Natural killer cell (primary cell): ENCODE measurements at regions not wholly inside any gene's neighbourhood (a gene's known extent, or its start where the extent isn't known, plus 50 kb on each side); places are given as distances from the start of the nearest gene placed in this dataset.
A peak's percentile ranks its signal among the peaks of the same experiment; 100 is the strongest.
"Not testable (repeated sequence)": the region's sequence is repeated elsewhere in the genome, so short reads cannot be mapped to it uniquely, and the experiment has no call there.

ENCODE experiments used
- ATAC-seq, 3 donors: fragments of 150-1000 bp in 2 of 3; fragments of 200-7000 bp in 1 of 3; cut with Tn5 transposase; 1 replicate in 1 of 3; 2 replicates in 2 of 3; pipeline ENCODE4 v1.10.0; 2021; ENCODE audit warnings: mild to moderate bottlenecking in 2 of 3, moderate library complexity in 2 of 3
- DNase-seq, 2 donors: peaks; one replicate each; pipeline versions ENCODE4 v3.0.0 to v3.0.0-alpha.2; 2013 to 2021; ENCODE audit warnings: mixed read lengths in 1 of 2
- H3K27ac ChIP-seq: one replicate; pipeline ENCODE4 v1.5.1; 2013; ENCODE audit warnings: mild to moderate bottlenecking, low read length
- H3K27me3 ChIP-seq: one replicate; pipeline ENCODE4 v1.6.1; 2013; ENCODE audit warnings: low read length; ENCODE audit not compliant: control insufficient read depth, insufficient read depth
- H3K36me3 ChIP-seq: one replicate; pipeline ENCODE4 v1.6.1; 2013; ENCODE audit warnings: low read length; ENCODE audit not compliant: control insufficient read depth, insufficient read depth
- H3K4me1 ChIP-seq: one replicate; pipeline ENCODE4 v1.6.1; 2013; ENCODE audit warnings: low read length; ENCODE audit not compliant: control insufficient read depth, insufficient read depth
- H3K4me3 ChIP-seq: one replicate; pipeline ENCODE4 v1.5.1; 2013; ENCODE audit warnings: low read length
- H3K9me3 ChIP-seq: one replicate; pipeline ENCODE4 v1.6.1; 2013; ENCODE audit warnings: low read length; ENCODE audit not compliant: control insufficient read depth, insufficient read depth
- H3K27ac Mint-ChIP-seq, 2 donors: one replicate each; pipeline ENCODE4 v1.8.0; 2022; ENCODE audit warnings: mild to moderate bottlenecking in 2 of 2, mixed read lengths in 2 of 2, moderate library complexity in 1 of 2
- H3K27me3 Mint-ChIP-seq, 2 donors: one replicate each; pipeline ENCODE4 v1.8.0; 2022; ENCODE audit warnings: low read depth in 2 of 2, mixed read lengths in 2 of 2
- H3K36me3 Mint-ChIP-seq: one replicate; pipeline ENCODE4 v1.8.0; 2022; ENCODE audit warnings: mixed read lengths
- H3K4me1 Mint-ChIP-seq, 2 donors: one replicate each; pipeline ENCODE4 v1.8.0; 2022; ENCODE audit warnings: mixed read lengths in 2 of 2
- H3K4me3 Mint-ChIP-seq: one replicate; pipeline ENCODE4 v1.8.0; 2022; ENCODE audit warnings: mild to moderate bottlenecking, moderate library complexity, mixed read lengths
- H3K9me3 Mint-ChIP-seq, 2 donors: one replicate each; pipeline ENCODE4 v1.8.0; 2022; ENCODE audit warnings: mixed read lengths in 2 of 2
- WGBS: methylation state at CpG from one replicate; pipeline ENCODE4 v1.1.7; 2013; ENCODE audit warnings: missing lambda C conversion rate; ENCODE audit not compliant: insufficient coverage; 5-methylcytosine and 5-hydroxymethylcytosine counted together
- intact Hi-C: fragments of 100-400 bp; cut with micrococcal nuclease; formaldehyde crosslinking; loops from one replicate; pipeline ENCODE4 v1.14.2; 2022
- TF ChIP-seq, protein P1 (sequence below): fragments of 200-600 bp; IDR thresholded peaks from one replicate; pipeline ENCODE4 v1.8.0; 2022; ENCODE audit warnings: antibody characterized with exemption

DNA sequence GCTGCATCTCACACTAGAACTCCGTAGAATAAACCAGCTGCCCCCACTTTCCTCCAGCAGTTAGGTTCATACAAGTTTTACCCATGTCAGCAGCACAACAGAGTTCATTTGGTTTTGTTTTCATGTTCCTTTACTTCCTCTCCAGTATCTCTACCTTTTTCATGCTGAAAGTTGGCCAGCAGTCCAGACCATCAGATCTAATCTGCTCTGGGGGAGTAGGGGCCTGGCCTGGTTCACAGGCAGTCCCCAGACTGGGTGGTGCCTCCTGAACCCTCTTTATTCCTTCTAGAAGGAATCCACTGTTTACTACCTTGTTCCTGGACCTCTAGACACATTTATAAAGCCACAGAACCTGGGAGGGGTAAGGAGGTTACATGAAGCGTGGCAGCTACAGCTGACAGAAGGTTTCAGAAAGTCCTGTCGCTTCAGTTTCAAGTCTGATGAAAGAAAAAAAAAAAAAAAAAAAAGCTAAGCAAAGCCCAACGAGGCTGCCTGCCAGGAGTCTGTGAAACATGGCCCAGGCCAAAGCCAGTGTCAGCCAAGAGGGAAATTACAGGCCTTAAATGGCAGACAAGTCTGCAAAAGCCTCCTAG, 184.6 kb upstream of the JUN start:
- Mint-ChIP-seq H3K36me3 (no peaks in the 10 kb centered on the region), H3K4me3 (peak overlapping the region; percentile 52), H3K9me3 (no peaks in the 10 kb centered on the region), H3K4me1 (peaks cover 25 to 41% of the 10 kb centered on the region in 2 donors), H3K27ac (peak overlapping the region; percentile 64 to 85), H3K27me3 (peaks cover 0 to 5% of the 10 kb centered on the region in 2 donors)
- H3K27me3 ChIP-seq, result no peaks in the 10 kb centered on the region
- TF ChIP-seq, protein P1, sequence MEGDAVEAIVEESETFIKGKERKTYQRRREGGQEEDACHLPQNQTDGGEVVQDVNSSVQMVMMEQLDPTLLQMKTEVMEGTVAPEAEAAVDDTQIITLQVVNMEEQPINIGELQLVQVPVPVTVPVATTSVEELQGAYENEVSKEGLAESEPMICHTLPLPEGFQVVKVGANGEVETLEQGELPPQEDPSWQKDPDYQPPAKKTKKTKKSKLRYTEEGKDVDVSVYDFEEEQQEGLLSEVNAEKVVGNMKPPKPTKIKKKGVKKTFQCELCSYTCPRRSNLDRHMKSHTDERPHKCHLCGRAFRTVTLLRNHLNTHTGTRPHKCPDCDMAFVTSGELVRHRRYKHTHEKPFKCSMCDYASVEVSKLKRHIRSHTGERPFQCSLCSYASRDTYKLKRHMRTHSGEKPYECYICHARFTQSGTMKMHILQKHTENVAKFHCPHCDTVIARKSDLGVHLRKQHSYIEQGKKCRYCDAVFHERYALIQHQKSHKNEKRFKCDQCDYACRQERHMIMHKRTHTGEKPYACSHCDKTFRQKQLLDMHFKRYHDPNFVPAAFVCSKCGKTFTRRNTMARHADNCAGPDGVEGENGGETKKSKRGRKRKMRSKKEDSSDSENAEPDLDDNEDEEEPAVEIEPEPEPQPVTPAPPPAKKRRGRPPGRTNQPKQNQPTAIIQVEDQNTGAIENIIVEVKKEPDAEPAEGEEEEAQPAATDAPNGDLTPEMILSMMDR, result no peak
- H3K4me3 ChIP-seq, result no peak overlapping the region
- H3K4me1 ChIP-seq, result peaks cover 34% of the 10 kb centered on the region
- peak in 1 of 2 donors; percentile 57 for DNase-seq
- H3K9me3 ChIP-seq, result no peaks in the 10 kb centered on the region
- H3K27ac ChIP-seq, result peak overlapping the region; percentile 71
- peak in 2 of 3 donors; percentile 31 to 45 for ATAC-seq
- intact Hi-C loops, result no loop called here
- H3K36me3 ChIP-seq, result no peaks in the 10 kb centered on the region
- WGBS, result 12% methylated on average over 4 of the region's 4 CpGs

DNA sequence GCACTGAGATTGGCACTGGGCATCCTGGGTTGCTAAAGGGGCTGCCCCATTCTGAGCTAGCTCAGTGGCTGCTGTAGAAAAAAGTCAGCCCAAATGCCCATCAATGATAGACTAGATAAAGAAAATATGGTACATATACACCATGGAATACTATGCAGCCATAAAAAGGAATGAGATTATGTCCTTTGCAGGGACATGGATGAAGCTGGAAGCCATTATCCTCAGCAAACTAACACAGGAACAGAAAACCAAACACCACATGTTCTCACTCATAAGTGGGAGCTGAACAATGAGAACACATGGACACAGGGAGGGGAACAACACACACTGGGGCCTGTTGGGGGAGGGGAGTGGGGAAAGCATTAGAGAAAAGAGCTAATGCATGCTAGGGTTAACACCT, 185.3 kb upstream of the JUN start:
- H3K9me3 Mint-ChIP-seq, H3K27me3 Mint-ChIP-seq, H3K9me3 ChIP-seq, H3K36me3 Mint-ChIP-seq, intact Hi-C loops, H3K4me3 Mint-ChIP-seq, H3K27me3 ChIP-seq, ATAC-seq, DNase-seq, H3K4me3 ChIP-seq, H3K27ac Mint-ChIP-seq, H3K36me3 ChIP-seq, H3K27ac ChIP-seq: not testable (repeated sequence)
- peaks cover 25 to 40% of the 10 kb centered on the region in 2 donors for H3K4me1 Mint-ChIP-seq
- peaks cover 34% of the 10 kb centered on the region for H3K4me1 ChIP-seq

DNA sequence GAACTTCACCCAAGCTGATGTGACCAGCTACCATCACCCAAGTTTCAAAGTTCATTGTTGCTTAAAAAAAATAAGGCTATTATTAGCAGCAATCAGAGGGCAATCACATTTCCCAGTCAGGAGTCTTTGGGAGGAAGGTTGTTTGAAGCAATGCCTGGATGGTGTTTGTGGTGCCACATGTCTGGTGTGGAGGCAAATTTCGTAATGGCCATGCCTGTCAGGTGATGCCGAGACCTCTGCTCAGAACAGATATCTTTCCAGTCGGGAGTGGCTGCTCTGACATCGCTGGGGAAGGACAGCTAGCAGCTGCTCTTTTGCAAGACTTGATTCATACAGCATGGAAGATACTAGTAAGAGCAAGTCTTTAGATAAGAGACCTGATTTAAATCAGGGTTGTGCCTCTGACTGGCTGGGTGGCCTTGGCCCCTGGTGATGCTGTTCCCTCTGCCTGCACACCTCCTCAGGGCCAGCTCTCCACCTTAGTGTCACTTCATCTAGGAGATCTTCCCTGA, 187.8 kb upstream of the JUN start:
- Histone ChIP-seq H3K27me3 (no peaks in the 10 kb centered on the region), H3K9me3 (no peaks in the 10 kb centered on the region), H3K27ac (no peak overlapping the region), H3K4me1 (peaks cover 24% of the 10 kb centered on the region), H3K4me3 (no peak overlapping the region), H3K36me3 (no peaks in the 10 kb centered on the region)
- H3K36me3 Mint-ChIP-seq, result no peaks in the 10 kb centered on the region
- no peak for DNase-seq
- peaks cover 0 to 5% of the 10 kb centered on the region in 2 donors for H3K27me3 Mint-ChIP-seq
- peaks cover 19 to 22% of the 10 kb centered on the region in 2 donors for H3K4me1 Mint-ChIP-seq
- H3K4me3 Mint-ChIP-seq, result no peak overlapping the region
- intact Hi-C loops, result no loop called here
- no peak for ATAC-seq
- TF ChIP-seq, protein P1, result no peak
- no peaks in the 10 kb centered on the region for H3K9me3 Mint-ChIP-seq
- WGBS, result 96% methylated on average over 4 of the region's 4 CpGs
- H3K27ac Mint-ChIP-seq, result no peak overlapping the region

DNA sequence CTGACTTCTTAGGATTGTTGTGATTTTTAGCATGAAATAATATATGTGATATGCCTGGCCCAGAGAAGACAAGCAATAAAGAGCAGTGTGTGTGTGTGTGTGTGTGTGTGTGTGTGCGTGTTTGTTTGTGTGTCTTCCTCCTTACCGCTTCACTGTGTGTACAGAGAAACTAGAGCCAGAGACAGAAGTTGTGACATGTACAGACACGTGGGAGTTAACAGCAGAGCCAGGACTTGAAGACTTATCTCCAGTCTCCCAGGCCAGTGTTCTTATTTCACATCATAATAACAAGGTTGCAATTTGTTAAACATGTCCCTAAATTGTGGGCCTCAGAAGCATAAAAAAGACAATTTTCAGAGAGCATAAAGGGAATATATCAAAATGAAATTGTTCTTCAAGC, 192.0 kb upstream of the JUN start:
- Mint-ChIP-seq H3K27ac (no peak overlapping the region), H3K9me3 (no peaks in the 10 kb centered on the region)
- TF ChIP-seq, protein P1, result no peak

More for the DNA sequence above, 192.0 kb upstream of the JUN start:
- Mint-ChIP-seq H3K27me3 (peaks cover 7 to 9% of the 10 kb centered on the region in 2 donors), H3K4me3 (no peak overlapping the region), H3K4me1 (peaks cover 23 to 27% of the 10 kb centered on the region in 2 donors), H3K36me3 (no peaks in the 10 kb centered on the region)
- WGBS, result 82% methylated on average over 3 of the region's 3 CpGs
- intact Hi-C loops, result no loop called here
- no peak for DNase-seq
- H3K4me3 ChIP-seq, result no peak overlapping the region
- no peaks in the 10 kb centered on the region for H3K36me3 ChIP-seq
- H3K4me1 ChIP-seq, result peaks cover 13% of the 10 kb centered on the region
- H3K27me3 ChIP-seq, result no peaks in the 10 kb centered on the region
- H3K27ac ChIP-seq, result no peak overlapping the region
- no peak for ATAC-seq
- H3K9me3 ChIP-seq, result no peaks in the 10 kb centered on the region
